ENCODE measurements at regions not wholly inside any gene's neighbourhood (a gene's known extent, or its start where the extent isn't known, plus 50 kb on each side); places are given as distances from the start of the nearest gene placed in this dataset.

GRCh38 chr6:131398176-131398575 is 174.8 kb upstream of the ARG1 start:
- DNase-seq: no peak
- no peak overlapping the region for H3K27ac ChIP-seq (ENCODE audit: low read depth in 2 of 2, low read length in 2 of 2)
- intact Hi-C loops (cut with DNase I): no loop called here

GRCh38 chr6:131399433-131399832 is 173.6 kb upstream of the ARG1 start:
- Histone ChIP-seq H3K9me3 (ENCODE audit: control insufficient read depth in 2 of 3, insufficient read depth in 1 of 3, low read length in 3 of 3) (no peaks in the 10 kb centered on the region), H3K4me1 (ENCODE audit: control insufficient read depth in 2 of 3, insufficient read depth in 2 of 3, low read depth in 1 of 3, low read length in 3 of 3) (no peaks in the 10 kb centered on the region), H3K27me3 (ENCODE audit: control insufficient read depth, insufficient read depth, low read length) (no peaks in the 10 kb centered on the region), H3K9ac (ENCODE audit: low read length in 3 of 3) (no peak overlapping the region), H3K36me3 (ENCODE audit: control insufficient read depth in 2 of 3, insufficient read depth in 3 of 3, low read length in 3 of 3) (no peaks in the 10 kb centered on the region), H3K4me3 (ENCODE audit: low read length in 3 of 3) (no peak overlapping the region), H3K27ac (ENCODE audit: low read depth in 2 of 2, low read length in 2 of 2) (no peak overlapping the region)
- no peak for DNase-seq
- FAIRE-seq: no peak
- intact Hi-C loops (cut with DNase I): no loop called here
- no peak for TF ChIP-seq CTCF (IDR thresholded peaks at IDR 0.05; ENCODE audit: borderline replicate concordance, extremely low read depth, insufficient read depth)

More at GRCh38 chr6:131398176-131398575, 174.8 kb upstream of the ARG1 start:
- H3K4me3 ChIP-seq (ENCODE audit: low read length in 3 of 3): no peak overlapping the region
- no peak for FAIRE-seq
- no peaks in the 10 kb centered on the region for H3K4me1 ChIP-seq (ENCODE audit: control insufficient read depth in 2 of 3, insufficient read depth in 2 of 3, low read depth in 1 of 3, low read length in 3 of 3)
- H3K9ac ChIP-seq (ENCODE audit: low read length in 3 of 3): no peak overlapping the region
- no peaks in the 10 kb centered on the region for H3K27me3 ChIP-seq (ENCODE audit: control insufficient read depth, insufficient read depth, low read length)
- H3K9me3 ChIP-seq (ENCODE audit: control insufficient read depth in 2 of 3, insufficient read depth in 1 of 3, low read length in 3 of 3): no peaks in the 10 kb centered on the region
- no peaks in the 10 kb centered on the region for H3K36me3 ChIP-seq (ENCODE audit: control insufficient read depth in 2 of 3, insufficient read depth in 3 of 3, low read length in 3 of 3)
- TF ChIP-seq CTCF (IDR thresholded peaks at IDR 0.05; ENCODE audit: borderline replicate concordance, extremely low read depth, insufficient read depth): no peak

GRCh38 chr6:131400054-131400778 is 172.8 kb upstream of the ARG1 start:
- Histone ChIP-seq H3K4me3 (ENCODE audit: low read length in 3 of 3) (no peak overlapping the region), H3K27ac (ENCODE audit: low read depth in 2 of 2, low read length in 2 of 2) (no peak overlapping the region), H3K9ac (ENCODE audit: low read length in 3 of 3) (no peak overlapping the region), H3K4me1 (ENCODE audit: control insufficient read depth in 2 of 3, insufficient read depth in 2 of 3, low read depth in 1 of 3, low read length in 3 of 3) (no peaks in the 10 kb centered on the region), H3K9me3 (ENCODE audit: control insufficient read depth in 2 of 3, insufficient read depth in 1 of 3, low read length in 3 of 3) (no peaks in the 10 kb centered on the region), H3K27me3 (ENCODE audit: control insufficient read depth, insufficient read depth, low read length) (no peaks in the 10 kb centered on the region), H3K36me3 (ENCODE audit: control insufficient read depth in 2 of 3, insufficient read depth in 3 of 3, low read length in 3 of 3) (no peaks in the 10 kb centered on the region)
- no peak for FAIRE-seq
- no peak for DNase-seq
- no peak for TF ChIP-seq CTCF (IDR thresholded peaks at IDR 0.05; ENCODE audit: borderline replicate concordance, extremely low read depth, insufficient read depth)
- intact Hi-C loops (cut with DNase I): no loop called here
